LNCaP clone FGC (cell line): ENCODE measurements at regions not wholly inside any gene's neighbourhood (a gene's known extent, or its start where the extent isn't known, plus 50 kb on each side); places are given as distances from the start of the nearest gene placed in this dataset.

Experiments
- DNase-seq: peaks from one replicate; pipeline ENCODE4 v3.0.0-alpha.2; 2011; ENCODE audit warnings: low read depth
- H3K4me3 ChIP-seq: 2 replicates; pipeline ENCODE4 v1.5.1; 2011; ENCODE audit warnings: mild to moderate bottlenecking, low read depth, low read length, control low read depth
- CTCF ChIP-seq: IDR thresholded peaks from 2 replicates; pipeline ENCODE4 v1.5.1; 2012; ENCODE audit warnings: mild to moderate bottlenecking; ENCODE audit not compliant: control insufficient read depth, insufficient read depth; ENCODE audit errors: extremely low read depth

GRCh38 chr6:47426524-47427302 is 50.9 kb upstream of the CD2AP start:
- DNase-seq, result no peak
- H3K4me3 ChIP-seq, result no peak overlapping the region
- no peak for TF ChIP-seq CTCF

GRCh38 chr6:47427680-47428079 is 49.9 kb upstream of the CD2AP start:
- no peak for TF ChIP-seq CTCF
- H3K4me3 ChIP-seq, result no peak overlapping the region
- DNase-seq, result no peak
